Peyer's patch (tissue), 4 donors: ENCODE measurements at regions not wholly inside any gene's neighbourhood (a gene's known extent, or its start where the extent isn't known, plus 50 kb on each side); places are given as distances from the start of the nearest gene placed in this dataset.

Experiments
- POLR2A ChIP-seq, 2 donors: fragments of 450-650 bp; IDR thresholded peaks; one replicate each; pipeline ENCODE4 v1.5.1; 2017; ENCODE audit warnings: antibody characterized with exemption in 2 of 2, mild to moderate bottlenecking in 2 of 2, moderate library complexity in 2 of 2
- TF ChIP-seq, protein P1 (sequence below), 6 experiments: fragments of 450-650 bp in 4 of 6; fragments of 200-600 bp in 2 of 6; sonication (generic) in 1 of 6; IDR thresholded peaks; one replicate each; pipeline ENCODE4 v1.5.1; 2017 to 2019; ENCODE audit warnings: antibody characterized with exemption in 6 of 6, mild to moderate bottlenecking in 3 of 6, moderate library complexity in 1 of 6

DNA sequence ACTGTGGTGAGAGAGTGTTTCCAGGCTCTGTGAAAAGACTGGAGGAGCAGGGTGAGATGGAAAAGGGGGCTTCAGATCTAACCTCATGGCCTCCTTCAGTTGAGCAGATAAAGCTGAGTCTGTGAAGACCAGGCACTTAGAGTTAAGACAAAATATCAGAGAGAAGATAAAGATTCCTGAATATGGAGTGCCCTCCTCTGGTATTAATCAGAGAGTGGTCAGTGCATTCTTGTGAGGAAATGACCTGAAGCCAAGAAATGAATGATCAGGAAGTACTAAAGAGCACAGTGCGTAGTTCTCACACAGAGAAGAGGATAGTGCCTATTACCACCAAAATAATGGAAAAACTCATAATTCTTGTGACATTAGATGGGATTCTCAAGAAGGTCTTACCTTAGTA lies 1417.0 kb upstream of the ACO1 start:
- TF ChIP-seq, protein P1, sequence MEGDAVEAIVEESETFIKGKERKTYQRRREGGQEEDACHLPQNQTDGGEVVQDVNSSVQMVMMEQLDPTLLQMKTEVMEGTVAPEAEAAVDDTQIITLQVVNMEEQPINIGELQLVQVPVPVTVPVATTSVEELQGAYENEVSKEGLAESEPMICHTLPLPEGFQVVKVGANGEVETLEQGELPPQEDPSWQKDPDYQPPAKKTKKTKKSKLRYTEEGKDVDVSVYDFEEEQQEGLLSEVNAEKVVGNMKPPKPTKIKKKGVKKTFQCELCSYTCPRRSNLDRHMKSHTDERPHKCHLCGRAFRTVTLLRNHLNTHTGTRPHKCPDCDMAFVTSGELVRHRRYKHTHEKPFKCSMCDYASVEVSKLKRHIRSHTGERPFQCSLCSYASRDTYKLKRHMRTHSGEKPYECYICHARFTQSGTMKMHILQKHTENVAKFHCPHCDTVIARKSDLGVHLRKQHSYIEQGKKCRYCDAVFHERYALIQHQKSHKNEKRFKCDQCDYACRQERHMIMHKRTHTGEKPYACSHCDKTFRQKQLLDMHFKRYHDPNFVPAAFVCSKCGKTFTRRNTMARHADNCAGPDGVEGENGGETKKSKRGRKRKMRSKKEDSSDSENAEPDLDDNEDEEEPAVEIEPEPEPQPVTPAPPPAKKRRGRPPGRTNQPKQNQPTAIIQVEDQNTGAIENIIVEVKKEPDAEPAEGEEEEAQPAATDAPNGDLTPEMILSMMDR (IDR thresholded peaks at IDR 0.05) = no peak
- no peak for TF ChIP-seq POLR2A (IDR thresholded peaks at IDR 0.05)
